Stimulated activated CD8-positive, alpha-beta memory T cell treated with anti-CD3 and anti-CD28 coated beads, Interleukin-2, amount 100 ng/mL, for 48 hours (primary cell): ENCODE measurements at regions not wholly inside any gene's neighbourhood (a gene's known extent, or its start where the extent isn't known, plus 50 kb on each side); places are given as distances from the start of the nearest gene placed in this dataset.
"Not testable (repeated sequence)": the region's sequence is repeated elsewhere in the genome, so short reads cannot be mapped to it uniquely, and the experiment has no call there.

Experiments used
- DNase-seq, 2 donors: peaks; one replicate each; pipeline ENCODE4 v3.0.0-alpha.2; 2020; ENCODE audit warnings: low read depth in 2 of 2

GRCh38 chr9:13443346-13444244 is 164.1 kb upstream of the MPDZ start:
- DNase-seq, result no peak

- DNase-seq, result no peak
Measured at GRCh38 chr9:13439685-13440476, 160.4 kb upstream of the MPDZ start.

GRCh38 chr9:13437866-13438265 is 158.4 kb upstream of the MPDZ start:
- no peak for DNase-seq

GRCh38 chr9:13436591-13436990 is 157.1 kb upstream of the MPDZ start:
- DNase-seq, result no peak

GRCh38 chr9:13433453-13433852 is 154.0 kb upstream of the MPDZ start:
- not testable (repeated sequence) for DNase-seq

GRCh38 chr9:13432904-13433303 is 153.4 kb upstream of the MPDZ start:
- no peak for DNase-seq

- DNase-seq, result no peak
Measured at GRCh38 chr9:13431692-13432091, 152.2 kb upstream of the MPDZ start.

- no peak for DNase-seq
Measured at GRCh38 chr9:13431222-13431536, 151.7 kb upstream of the MPDZ start.

GRCh38 chr9:13430368-13431221 is 151.1 kb upstream of the MPDZ start:
- no peak for DNase-seq

GRCh38 chr9:13429301-13430190 is 150.1 kb upstream of the MPDZ start:
- DNase-seq, result no peak

- DNase-seq, result no peak
Measured at GRCh38 chr9:13428766-13429165, 149.3 kb upstream of the MPDZ start.

- DNase-seq, result no peak
Measured at GRCh38 chr9:13427587-13427986, 148.1 kb upstream of the MPDZ start.

- no peak for DNase-seq
Measured at GRCh38 chr9:13426606-13427005, 147.1 kb upstream of the MPDZ start.

- DNase-seq, result no peak
Measured at GRCh38 chr9:13424872-13425271, 145.4 kb upstream of the MPDZ start.

GRCh38 chr9:13424204-13424603 is 144.7 kb upstream of the MPDZ start:
- DNase-seq, result no peak

- DNase-seq, result no peak
Measured at GRCh38 chr9:13414349-13414748, 134.9 kb upstream of the MPDZ start.

- DNase-seq, result no peak
Measured at GRCh38 chr9:13412331-13412730, 132.8 kb upstream of the MPDZ start.

- DNase-seq, result no peak
Measured at GRCh38 chr9:13411791-13412190, 132.3 kb upstream of the MPDZ start.

- DNase-seq, result no peak
Measured at GRCh38 chr9:13410566-13411031, 131.1 kb upstream of the MPDZ start.

- no peak for DNase-seq
Measured at GRCh38 chr9:13397661-13398060, 118.2 kb upstream of the MPDZ start.

- DNase-seq, result no peak
Measured at GRCh38 chr9:13397220-13397619, 117.7 kb upstream of the MPDZ start.
